Smooth muscle cell of the brain vasculature (primary cell): ENCODE measurements at regions not wholly inside any gene's neighbourhood (a gene's known extent, or its start where the extent isn't known, plus 50 kb on each side); places are given as distances from the start of the nearest gene placed in this dataset.
"Not testable (repeated sequence)": the region's sequence is repeated elsewhere in the genome, so short reads cannot be mapped to it uniquely, and the experiment has no call there.

Experiments
- DNase-seq: peaks from one replicate; pipeline ENCODE4 v3.0.0-alpha.2; 2012; ENCODE audit warnings: low read depth, low spot score

DNA sequence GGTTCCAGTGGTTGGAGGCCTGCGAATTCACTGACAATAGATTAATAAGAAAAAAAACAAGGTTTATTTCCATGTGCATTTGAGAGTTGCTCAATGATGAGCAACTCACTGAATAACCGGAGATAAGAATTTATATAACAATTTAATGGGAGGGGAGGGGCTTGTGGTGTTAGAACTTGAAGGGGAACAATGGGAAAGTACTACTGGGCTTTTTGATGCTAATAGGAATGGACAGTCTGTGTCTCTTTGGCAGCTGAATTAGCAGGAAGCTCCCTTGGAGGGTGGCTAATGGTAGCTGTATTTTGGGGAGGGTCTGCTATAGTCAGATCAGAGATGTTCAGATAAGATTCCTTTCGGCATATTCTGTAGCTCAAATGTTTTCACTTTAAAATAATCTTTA lies 62.4 kb upstream of the GMDS start:
- no peak for DNase-seq

DNA sequence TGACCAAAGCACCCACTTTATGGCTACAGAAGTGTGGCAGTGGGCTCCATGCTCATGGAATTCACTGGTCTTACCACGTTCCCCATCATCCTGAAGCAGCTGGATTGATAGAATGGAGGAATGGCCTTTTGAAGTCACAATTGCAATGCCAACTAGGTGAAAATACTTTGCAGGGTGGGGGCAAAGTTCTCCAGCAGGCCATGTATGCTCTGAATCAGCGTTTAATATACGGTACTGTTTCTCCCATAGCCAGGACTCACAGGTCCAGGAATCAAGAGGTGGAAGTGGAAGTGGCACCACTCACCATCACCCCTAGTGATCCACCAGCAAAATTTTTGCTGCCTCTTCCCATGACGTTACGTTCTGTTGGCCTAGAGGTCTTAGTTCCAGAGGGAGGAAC lies 60.5 kb upstream of the GMDS start:
- DNase-seq: no peak

DNA sequence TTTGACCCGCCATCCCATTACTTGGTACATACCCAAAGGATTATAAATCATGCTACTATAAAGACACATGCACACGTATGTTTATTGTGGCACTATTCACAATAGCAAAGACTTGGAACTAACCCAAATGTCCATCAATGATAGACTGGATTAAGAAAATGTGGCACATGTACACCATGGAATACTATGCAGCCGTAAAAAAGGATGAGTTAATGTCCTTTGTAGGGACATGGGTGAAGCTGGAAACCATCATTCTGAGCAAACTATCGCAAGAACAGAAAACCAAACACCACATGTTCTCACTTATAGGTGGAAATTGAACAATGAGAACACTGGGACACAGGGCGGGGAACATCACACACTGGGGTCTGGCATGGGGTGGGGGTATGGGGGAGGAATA lies 57.1 kb upstream of the GMDS start:
- DNase-seq: not testable (repeated sequence)

DNA sequence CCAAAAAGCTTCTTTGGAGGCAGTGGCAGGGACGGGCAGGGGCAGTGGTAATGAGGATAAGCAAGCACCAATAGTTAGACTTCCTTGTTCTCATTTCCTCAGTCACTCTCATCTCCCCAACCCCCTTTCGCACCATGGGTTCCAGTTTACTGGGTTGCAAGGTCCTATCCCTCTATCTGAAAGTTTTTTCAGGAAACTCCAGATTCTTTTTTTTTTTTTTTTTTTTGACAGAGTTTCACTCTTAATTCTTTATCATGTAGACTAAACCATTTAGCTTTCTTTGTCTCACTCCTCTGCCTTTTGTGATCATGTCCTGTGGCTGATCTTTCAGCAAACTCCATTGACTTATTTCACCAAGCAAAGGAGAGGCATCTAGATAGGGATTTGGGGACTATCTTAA lies 51.4 kb upstream of the GMDS start:
- DNase-seq: no peak
